HG03354 (cell line): ENCODE measurements at regions not wholly inside any gene's neighbourhood (a gene's known extent, or its start where the extent isn't known, plus 50 kb on each side); places are given as distances from the start of the nearest gene placed in this dataset.
"Not testable (repeated sequence)": the region's sequence is repeated elsewhere in the genome, so short reads cannot be mapped to it uniquely, and the experiment has no call there.

Source experiments
- ATAC-seq: cut with Tn5 transposase; IDR thresholded peaks from one replicate; pipeline ENCODE4 v1.9.1; 2021; ENCODE audit warnings: mild to moderate bottlenecking; ENCODE audit not compliant: unreplicated experiment, poor library complexity, severe bottlenecking

GRCh38 chr2:87308621-87309020, 287.0 kb upstream of the PLGLB1 start:
- not testable (repeated sequence) for ATAC-seq

DNA sequence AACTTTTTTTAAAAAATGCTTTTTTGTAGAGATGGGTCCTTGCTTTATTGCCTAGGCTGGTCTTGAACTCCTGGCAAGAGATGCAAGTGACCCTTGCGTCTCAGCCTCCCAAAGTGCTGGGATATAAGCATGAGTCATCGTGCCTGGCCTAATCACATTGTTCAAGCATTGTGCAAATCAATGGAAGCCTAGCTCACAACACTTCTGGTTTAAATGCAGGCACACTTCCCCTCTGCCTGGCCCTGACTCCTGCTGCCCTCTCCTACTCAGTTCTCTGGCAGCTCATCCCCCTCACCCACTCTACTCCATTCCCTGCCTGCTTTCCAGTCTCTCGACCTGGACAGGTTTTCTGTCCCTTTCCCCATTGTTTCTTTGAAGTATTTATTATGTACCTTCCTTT, 288.1 kb upstream of the PLGLB1 start:
- not testable (repeated sequence) for ATAC-seq

GRCh38 chr2:87311896-87312441, 290.3 kb upstream of the PLGLB1 start:
- not testable (repeated sequence) for ATAC-seq

- ATAC-seq: not testable (repeated sequence)
Observed at GRCh38 chr2:87314622-87315021, 293.0 kb upstream of the PLGLB1 start.

DNA sequence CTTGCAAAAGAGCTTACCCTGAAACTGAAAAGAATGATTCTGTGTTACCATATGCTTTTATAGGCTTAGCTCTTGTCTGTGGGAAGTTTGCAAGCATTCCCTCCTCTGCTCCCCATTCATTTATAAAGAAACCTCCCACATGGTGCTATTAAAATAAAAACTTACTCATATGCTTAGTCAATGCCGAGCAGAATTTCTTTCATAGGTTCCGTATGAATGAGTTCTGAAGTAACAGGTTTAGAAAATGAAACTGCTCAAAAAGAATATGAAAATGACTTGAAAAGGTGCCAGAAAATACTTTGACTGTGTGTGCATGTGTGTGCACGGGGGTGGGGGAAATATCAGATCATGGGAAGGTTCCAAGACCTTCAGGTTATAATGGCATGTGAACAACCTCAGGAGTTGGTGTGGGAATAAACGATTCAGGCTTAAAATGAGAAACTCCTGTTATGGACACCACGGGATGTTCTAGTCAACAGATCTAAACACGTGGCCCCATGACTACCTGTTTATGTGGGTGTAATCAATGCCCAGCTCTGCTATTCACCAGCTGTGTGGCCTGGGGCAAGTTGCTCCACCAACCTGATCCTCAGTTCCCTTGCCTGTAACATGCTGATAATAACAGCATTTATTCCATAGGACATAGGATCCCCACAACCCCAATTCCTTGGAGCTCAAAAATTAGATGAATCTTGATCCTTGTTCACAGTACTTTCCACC, 293.7 kb upstream of the PLGLB1 start:
- peak; percentile 70 for ATAC-seq

DNA sequence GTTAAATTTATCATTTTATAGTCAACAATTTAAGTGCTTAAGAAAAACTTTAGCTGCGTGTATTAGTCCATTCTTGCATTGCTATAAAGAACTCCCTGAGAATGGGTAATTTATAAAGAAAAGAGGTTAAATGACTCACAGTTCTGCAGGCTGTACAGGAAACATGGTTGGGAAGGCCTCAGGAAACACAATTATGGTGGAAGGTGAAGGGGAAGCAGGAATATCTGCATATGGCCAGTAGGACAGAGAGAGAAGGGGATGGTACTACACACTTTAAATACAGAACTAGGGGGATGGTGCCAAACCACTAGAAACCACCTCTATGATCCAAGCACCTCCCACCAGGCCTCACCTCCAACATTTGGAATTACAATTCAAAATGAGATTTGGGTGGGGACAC, 295.5 kb upstream of the PLGLB1 start:
- ATAC-seq: not testable (repeated sequence)

- ATAC-seq: not testable (repeated sequence)
Observed at GRCh38 chr2:87318814-87319491, 297.3 kb upstream of the PLGLB1 start.

GRCh38 chr2:87319705-87320104, 298.1 kb upstream of the PLGLB1 start:
- ATAC-seq: not testable (repeated sequence)

- not testable (repeated sequence) for ATAC-seq
Observed at GRCh38 chr2:87321201-87321600, 299.6 kb upstream of the PLGLB1 start.

- not testable (repeated sequence) for ATAC-seq
Observed at GRCh38 chr2:87324335-87325041, 302.8 kb upstream of the PLGLB1 start.

DNA sequence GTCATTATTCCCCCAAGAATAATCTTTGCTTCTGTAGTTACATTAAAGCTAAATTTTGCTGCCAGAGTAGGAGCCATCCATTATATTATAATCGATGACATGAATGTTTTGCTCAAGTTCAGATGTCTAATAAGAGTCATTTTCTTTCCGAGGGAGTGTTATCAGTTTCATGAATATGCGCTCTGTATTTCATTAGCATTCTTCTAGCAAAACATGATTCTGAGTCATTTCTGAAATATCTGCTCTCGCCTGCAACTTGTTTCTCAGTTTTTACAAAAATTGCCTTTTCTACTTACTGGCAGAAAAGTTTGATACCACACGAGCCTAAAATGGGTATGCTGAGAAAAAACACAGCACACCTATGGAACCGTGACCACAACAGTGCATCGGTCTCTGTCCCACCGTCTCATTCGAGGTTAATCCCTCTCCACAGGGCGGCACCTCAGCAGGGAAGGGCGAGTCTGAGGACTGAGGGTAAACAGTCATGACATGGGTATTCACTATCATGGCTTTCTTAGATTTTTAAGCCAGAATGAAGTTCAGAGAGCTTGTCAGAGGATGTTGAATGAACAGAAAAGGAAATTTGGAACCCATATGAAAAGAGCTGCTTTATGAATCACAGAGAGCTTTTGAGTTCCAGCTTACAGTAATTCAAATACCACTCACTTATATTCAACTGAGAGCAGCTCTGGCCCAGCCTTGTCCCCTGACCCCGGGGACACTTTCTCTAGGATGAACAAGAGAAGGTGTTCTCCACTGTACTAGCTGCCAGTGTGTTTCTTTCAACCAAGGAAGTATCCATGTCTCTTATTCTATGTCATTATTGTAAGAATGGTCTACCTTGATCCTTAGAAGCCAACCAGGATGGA, 303.6 kb upstream of the PLGLB1 start:
- not testable (repeated sequence) for ATAC-seq

- not testable (repeated sequence) for ATAC-seq
Observed at GRCh38 chr2:87325911-87326294, 304.3 kb upstream of the PLGLB1 start.

DNA sequence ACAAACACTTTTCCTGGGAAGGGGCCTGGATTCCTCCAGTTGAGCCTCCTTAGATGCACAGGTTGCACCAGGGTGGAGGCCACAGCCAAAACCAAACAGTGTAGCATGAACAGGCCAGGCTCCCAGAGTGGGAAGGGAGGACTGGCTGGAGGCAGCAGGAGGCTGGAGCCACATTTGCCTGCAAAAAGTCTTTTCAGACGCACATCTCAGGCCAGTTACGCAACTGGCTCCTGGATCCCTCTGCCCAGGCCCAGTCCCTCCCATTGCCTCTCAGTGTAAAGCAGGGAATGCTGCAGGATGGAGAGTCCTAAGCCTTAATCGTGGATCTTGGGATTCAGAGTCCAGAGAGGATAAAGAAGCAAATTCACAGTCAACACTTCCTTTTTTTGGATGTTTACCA, 305.1 kb upstream of the PLGLB1 start:
- not testable (repeated sequence) for ATAC-seq

GRCh38 chr2:87327648-87328371, 306.2 kb upstream of the PLGLB1 start:
- not testable (repeated sequence) for ATAC-seq

- not testable (repeated sequence) for ATAC-seq
Observed at GRCh38 chr2:87329529-87329928, 307.9 kb upstream of the PLGLB1 start.

- not testable (repeated sequence) for ATAC-seq
Observed at GRCh38 chr2:87330486-87330885, 308.8 kb upstream of the PLGLB1 start.

GRCh38 chr2:87331940-87332583, 310.4 kb upstream of the PLGLB1 start:
- not testable (repeated sequence) for ATAC-seq

DNA sequence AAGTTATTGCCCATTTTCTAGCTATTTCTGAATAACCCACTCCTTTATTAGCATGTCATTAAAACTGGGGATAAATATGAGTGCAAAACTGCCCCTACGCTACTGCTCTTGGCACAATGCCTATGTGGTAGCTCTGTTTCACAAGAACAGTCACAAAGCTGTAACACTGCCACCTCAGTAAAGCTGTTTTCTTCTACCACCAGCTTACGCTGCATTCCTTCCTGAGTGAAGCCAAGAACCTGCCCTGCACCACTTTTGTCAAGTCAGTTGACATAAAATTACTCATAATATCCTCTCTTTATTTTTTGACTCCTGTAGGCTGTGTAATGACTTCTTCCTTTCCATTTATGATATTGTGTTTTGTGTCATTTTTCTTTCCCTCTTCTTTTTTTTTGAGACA, 313.2 kb upstream of the PLGLB1 start:
- not testable (repeated sequence) for ATAC-seq
